Left colon (tissue), 2 donors: ENCODE measurements at regions not wholly inside any gene's neighbourhood (a gene's known extent, or its start where the extent isn't known, plus 50 kb on each side); places are given as distances from the start of the nearest gene placed in this dataset.
"Not testable (repeated sequence)": the region's sequence is repeated elsewhere in the genome, so short reads cannot be mapped to it uniquely, and the experiment has no call there.

Experiments
- ATAC-seq: fragments of 200-7000 bp; cut with Tn5 transposase; one replicate; pipeline ENCODE4 v1.9.1; 2020; ENCODE audit warnings: mild to moderate bottlenecking, moderate library complexity
- DNase-seq, 2 donors: peaks; one replicate each; pipeline ENCODE4 v3.0.0-alpha.2; 2020
- intact Hi-C, 2 donors: fragments of 100-400 bp; cut with DNase I in 1 of 2; cut with micrococcal nuclease in 1 of 2; formaldehyde crosslinking; loops; one replicate each; pipeline versions ENCODE4 v1.11.2 to v1.14.0; 2022; cut with DNase I, micrococcal nuclease
- donor health status: DM: no; HTN: no; CAD: no.
- donor health status: DM: yes; HTN: yes; CAD: no.

- intact Hi-C loops, result no loop called here
- DNase-seq (peak in 1 of 2 donors; percentile 5), ATAC-seq (no peak)
Observed at GRCh38 chr6:121780325-121781321, 345.2 kb downstream of the GJA1 start.

DNA sequence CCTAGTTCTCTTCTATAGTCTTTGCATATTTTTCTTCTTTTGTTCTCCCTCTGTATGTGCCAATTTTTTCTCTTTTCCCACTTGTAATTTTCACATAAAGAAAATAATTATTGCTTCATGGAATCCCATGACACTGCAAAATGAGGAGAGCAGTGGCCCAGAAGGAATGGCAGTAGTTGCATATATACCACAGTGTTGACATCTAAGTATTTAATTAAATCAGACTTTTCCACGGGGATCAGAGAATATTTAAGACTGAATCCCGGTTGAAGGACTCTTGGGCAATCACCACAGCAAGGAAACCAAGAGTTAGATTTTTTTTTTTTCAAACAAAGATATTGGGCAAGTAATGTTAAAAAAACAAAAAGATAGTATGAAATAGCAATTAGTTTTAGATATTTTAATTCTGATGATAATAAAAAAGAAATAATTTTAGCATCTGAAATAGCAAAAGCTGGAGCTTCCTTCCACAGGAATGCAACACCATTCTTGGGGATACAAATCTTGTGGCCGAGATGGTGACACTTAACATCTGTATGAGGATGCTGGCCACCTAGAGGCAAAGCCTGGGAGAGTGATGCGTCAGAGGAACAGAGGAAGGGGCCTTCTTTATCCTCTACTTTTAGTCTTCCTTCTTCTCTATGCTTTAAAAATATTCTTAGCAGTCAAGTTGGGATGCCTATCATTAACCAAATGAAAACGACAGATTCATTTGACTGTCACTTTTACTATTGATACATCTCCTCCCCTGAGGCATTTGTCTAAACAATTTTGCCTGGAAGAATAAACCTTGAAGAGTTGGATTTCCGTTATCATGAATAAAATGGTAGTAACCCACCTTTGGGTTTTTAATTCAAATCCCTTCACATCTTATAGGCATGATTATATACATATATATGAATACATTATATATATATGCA lies 356.2 kb downstream of the GJA1 start:
- no peak for DNase-seq
- no peak for ATAC-seq
- intact Hi-C loops, result no loop called here

DNA sequence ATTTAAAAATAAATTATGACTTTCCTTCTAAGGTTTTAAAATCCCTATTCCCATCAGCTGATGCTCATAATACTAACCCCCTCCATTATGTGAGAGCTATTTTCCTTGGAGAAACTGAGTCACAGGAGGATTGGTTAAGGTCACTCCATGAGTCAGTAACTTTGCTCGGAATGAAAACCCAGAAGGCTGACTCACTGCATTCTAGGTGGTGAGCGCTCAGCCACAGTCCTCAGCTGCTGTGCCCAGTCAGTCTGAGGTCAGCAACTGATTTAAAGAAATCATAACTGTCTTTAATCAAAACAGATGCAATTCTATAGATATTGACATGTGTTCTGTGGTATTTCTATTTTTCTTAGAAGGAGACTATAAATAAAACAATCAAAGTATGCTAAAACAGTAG lies 359.2 kb downstream of the GJA1 start:
- ATAC-seq, result no peak
- no peak for DNase-seq
- intact Hi-C loops, result no loop called here

DNA sequence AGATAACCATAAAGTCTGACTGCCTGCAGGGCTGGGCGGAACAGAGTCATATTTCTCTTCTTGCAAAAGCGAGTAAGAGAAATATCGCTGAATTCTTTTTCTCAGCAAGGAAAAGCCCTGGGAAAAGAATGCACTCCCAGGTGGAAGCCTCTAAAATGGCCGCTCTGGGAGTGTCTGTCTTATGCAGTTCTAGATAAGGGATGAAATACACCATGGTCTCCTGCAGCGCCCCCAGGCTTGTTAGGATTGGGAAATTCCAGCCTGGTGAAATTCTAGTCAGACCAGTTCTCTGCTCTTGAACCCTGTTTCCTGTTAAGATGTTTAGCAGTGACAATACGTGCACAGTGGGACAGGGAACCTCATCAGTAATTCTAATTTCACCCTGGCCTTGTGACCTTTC lies 362.2 kb downstream of the GJA1 start:
- ATAC-seq, DNase-seq, intact Hi-C loops: not testable (repeated sequence)

- ATAC-seq, intact Hi-C loops, DNase-seq: not testable (repeated sequence)
Observed at GRCh38 chr6:121798126-121798525, 362.7 kb downstream of the GJA1 start.

GRCh38 chr6:121799574-121799973 lies 364.1 kb downstream of the GJA1 start:
- intact Hi-C loops, result no loop called here
- no peak for ATAC-seq
- no peak for DNase-seq

GRCh38 chr6:121800047-121800446 lies 364.6 kb downstream of the GJA1 start:
- no peak for ATAC-seq
- DNase-seq, result no peak
- intact Hi-C loops, result no loop called here

DNA sequence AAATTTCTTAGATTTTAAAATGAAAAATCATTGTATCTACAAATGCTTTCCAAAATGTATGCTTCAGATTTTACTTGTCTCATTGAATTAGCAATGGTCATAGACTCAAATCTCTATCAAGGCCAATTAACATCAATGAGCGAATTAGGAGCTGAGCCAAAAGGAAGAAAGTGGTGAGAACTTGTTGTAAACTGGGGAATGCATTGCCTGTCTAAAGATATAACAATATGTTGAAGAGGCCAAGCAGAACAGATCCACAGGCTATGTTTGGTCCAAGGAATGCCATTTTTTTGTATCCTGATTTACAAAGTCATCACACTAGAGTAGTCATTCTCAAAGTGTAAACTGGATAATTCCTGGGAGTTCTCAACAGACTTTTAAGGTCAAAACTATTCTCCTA lies 370.7 kb downstream of the GJA1 start:
- ATAC-seq, result no peak
- intact Hi-C loops, result no loop called here

GRCh38 chr6:121809211-121809610 lies 373.8 kb downstream of the GJA1 start:
- no peak for ATAC-seq
- intact Hi-C loops, result no loop called here

More for the DNA sequence above, 370.7 kb downstream of the GJA1 start:
- DNase-seq, result no peak

GRCh38 chr6:121810158-121811032 lies 374.9 kb downstream of the GJA1 start:
- intact Hi-C loops, result no loop called here

More at GRCh38 chr6:121809211-121809610, 373.8 kb downstream of the GJA1 start:
- no peak for DNase-seq

GRCh38 chr6:121811106-121811505 lies 375.7 kb downstream of the GJA1 start:
- no peak for DNase-seq
- ATAC-seq, result no peak
- intact Hi-C loops, result no loop called here

More at GRCh38 chr6:121810158-121811032, 374.9 kb downstream of the GJA1 start:
- ATAC-seq, result no peak
- no peak for DNase-seq

GRCh38 chr6:121816361-121816760 lies 380.9 kb downstream of the GJA1 start:
- no peak for DNase-seq
- no peak for ATAC-seq
- intact Hi-C loops, result no loop called here

DNA sequence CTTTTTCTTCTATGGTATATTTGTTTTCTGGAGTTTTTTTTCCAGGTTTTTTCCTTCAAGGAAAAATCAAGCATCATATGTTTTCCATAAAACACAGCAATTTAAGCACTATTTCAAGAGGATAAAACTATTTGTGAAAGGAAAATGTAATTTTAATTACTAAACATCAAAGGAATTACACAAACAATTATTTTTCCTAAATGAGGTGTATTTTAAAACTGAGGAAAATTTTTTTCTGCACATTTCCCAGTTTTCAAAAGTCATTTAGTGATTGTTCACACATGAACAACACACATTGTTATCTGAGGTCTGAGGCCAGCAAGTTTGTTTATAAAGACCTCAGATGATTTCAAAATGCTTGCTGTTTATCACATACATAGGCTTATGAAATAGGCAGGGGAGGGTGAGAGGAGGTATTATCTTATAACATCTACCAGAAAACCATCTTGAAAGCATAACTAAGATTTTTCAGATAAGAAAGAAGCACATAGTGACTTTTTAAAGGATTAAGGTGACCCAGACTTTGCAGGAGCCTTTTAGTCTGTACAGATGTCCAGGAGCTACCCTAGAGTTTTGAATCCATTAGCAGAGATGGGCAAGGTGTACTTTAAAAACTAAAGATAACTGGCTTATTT lies 381.6 kb downstream of the GJA1 start:
- intact Hi-C loops, result no loop called here
- no peak for ATAC-seq

GRCh38 chr6:121823437-121823851 lies 388.0 kb downstream of the GJA1 start:
- intact Hi-C loops, result no loop called here
- DNase-seq, result no peak
- ATAC-seq, result no peak

More for the DNA sequence above, 381.6 kb downstream of the GJA1 start:
- no peak for DNase-seq

DNA sequence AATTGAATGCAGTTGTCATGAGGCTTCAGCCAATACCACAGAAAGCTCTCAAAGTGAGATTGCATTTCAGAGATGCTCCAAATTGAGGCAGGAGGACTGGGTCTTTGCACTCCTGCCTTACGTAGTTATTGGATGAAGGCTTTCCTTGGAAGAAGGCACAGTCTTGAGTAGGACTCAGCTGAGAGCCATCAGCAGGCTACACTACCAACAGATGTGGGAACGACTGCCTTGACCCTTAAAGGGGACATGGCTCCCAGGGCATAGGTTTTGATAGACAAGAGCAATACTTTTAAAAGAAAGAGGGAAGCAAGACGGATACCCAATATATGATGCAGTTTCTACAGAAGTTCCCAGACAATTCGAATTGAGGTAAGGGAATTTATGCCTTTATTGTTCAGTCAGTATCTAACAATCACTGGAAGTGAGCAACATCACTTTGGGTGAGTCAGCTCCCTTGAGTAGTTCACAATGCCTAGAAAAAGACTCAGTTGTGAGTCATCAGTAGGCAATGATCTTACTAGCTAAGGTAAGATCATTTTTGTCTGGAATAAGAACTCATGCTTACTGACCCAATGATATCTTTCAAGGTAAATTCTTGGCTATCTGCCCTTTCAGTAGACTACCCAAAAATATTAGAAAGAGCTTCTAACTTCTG lies 390.8 kb downstream of the GJA1 start:
- intact Hi-C loops, result no loop called here
- ATAC-seq (no peak), DNase-seq (no peak)

DNA sequence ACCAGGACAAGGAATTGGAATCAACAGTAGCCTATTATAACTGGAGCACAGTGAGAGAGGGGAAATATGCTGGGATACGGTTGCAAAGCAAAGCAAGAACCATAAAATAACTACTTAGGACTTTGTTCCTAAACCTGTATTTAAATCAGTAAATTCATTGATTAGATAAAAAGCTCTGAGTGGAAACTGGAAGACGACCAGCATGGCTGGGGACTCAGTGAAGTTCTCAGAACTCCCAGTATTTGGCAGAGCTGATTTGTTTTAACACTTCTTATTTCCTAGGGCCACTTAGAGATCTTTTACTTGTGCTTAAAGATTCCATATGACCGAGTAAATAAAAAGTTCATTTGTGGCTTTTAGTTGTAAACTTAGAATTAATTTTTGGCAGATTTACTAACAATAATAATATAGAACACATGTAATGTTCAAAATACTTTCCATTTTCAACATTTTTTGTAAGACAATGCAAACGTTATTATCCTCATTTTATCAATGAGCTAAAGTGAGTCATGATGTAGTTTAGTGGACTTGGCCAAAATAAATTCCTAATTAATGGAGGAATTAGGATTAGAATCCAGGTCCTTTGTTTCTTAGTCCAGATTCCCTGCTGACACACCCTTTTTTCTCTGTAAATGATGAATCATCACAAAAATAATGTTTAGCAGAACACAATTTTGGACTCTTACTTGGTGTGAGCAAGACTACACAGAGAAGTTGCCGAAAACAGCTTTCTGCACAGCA lies 392.9 kb downstream of the GJA1 start:
- intact Hi-C loops, result no loop called here
- ATAC-seq, result no peak
- no peak for DNase-seq

- ATAC-seq (no peak), DNase-seq (no peak)
- intact Hi-C loops, result no loop called here
Observed at GRCh38 chr6:121830736-121831135, 395.3 kb downstream of the GJA1 start.
